Effector memory CD4-positive, alpha-beta T cell (primary cell): ENCODE measurements at regions not wholly inside any gene's neighbourhood (a gene's known extent, or its start where the extent isn't known, plus 50 kb on each side); places are given as distances from the start of the nearest gene placed in this dataset.
"Not testable (repeated sequence)": the region's sequence is repeated elsewhere in the genome, so short reads cannot be mapped to it uniquely, and the experiment has no call there.

Source experiments
- DNase-seq, 3 donors: peaks; one replicate each; pipeline ENCODE4 v3.0.0-alpha.2; 2020
- H3K27ac ChIP-seq: 2 replicates; pipeline ENCODE4 v1.7.0; 2013; ENCODE audit warnings: mild to moderate bottlenecking, low read length, moderate library complexity; ENCODE audit not compliant: insufficient read depth, poor library complexity, severe bottlenecking
- H3K27me3 ChIP-seq: replicated peaks from 2 replicates; pipeline ENCODE4 v1.7.0; 2013; ENCODE audit warnings: mild to moderate bottlenecking, low read length; ENCODE audit not compliant: insufficient read depth, control insufficient read depth, poor library complexity, severe bottlenecking
- H3K36me3 ChIP-seq: 2 replicates; pipeline ENCODE4 v1.7.0; 2013; ENCODE audit warnings: mild to moderate bottlenecking, low read length, moderate library complexity; ENCODE audit not compliant: control insufficient read depth, insufficient read depth
- H3K4me1 ChIP-seq: 2 replicates; pipeline ENCODE4 v1.7.0; 2013; ENCODE audit warnings: low read length, mild to moderate bottlenecking; ENCODE audit not compliant: control insufficient read depth, insufficient read depth, poor library complexity, severe bottlenecking
- H3K4me3 ChIP-seq: 2 replicates; pipeline ENCODE4 v1.7.0; 2013; ENCODE audit warnings: low read length, low read depth, mild to moderate bottlenecking; ENCODE audit not compliant: insufficient read depth, poor library complexity, severe bottlenecking
- H3K9me3 ChIP-seq: 2 replicates; pipeline ENCODE4 v1.7.0; 2013; ENCODE audit warnings: mild to moderate bottlenecking, low read length, moderate library complexity; ENCODE audit not compliant: control insufficient read depth

- H3K4me1 ChIP-seq = no peaks in the 10 kb centered on the region
- no peaks in the 10 kb centered on the region for H3K9me3 ChIP-seq
- no peak for DNase-seq
- H3K4me3 ChIP-seq = no peak overlapping the region
- H3K27me3 ChIP-seq = no peaks in the 10 kb centered on the region
- H3K27ac ChIP-seq = no peak overlapping the region
- H3K36me3 ChIP-seq = no peaks in the 10 kb centered on the region
Measured at GRCh38 chr14:55915456-55915855, 202.8 kb upstream of the PELI2 start.

- H3K27me3 ChIP-seq, DNase-seq: not testable (repeated sequence)
Measured at GRCh38 chr14:55919800-55920199, 198.4 kb upstream of the PELI2 start.

GRCh38 chr14:55921511-55921910, 196.7 kb upstream of the PELI2 start:
- H3K4me3 ChIP-seq = no peak overlapping the region
- no peaks in the 10 kb centered on the region for H3K9me3 ChIP-seq
- no peaks in the 10 kb centered on the region for H3K4me1 ChIP-seq
- no peaks in the 10 kb centered on the region for H3K36me3 ChIP-seq
- H3K27ac ChIP-seq = no peak overlapping the region
- no peaks in the 10 kb centered on the region for H3K27me3 ChIP-seq
- DNase-seq = no peak

More at GRCh38 chr14:55919800-55920199, 198.4 kb upstream of the PELI2 start:
- H3K36me3 ChIP-seq, H3K27ac ChIP-seq, H3K9me3 ChIP-seq, H3K4me1 ChIP-seq, H3K4me3 ChIP-seq: not testable (repeated sequence)

- no peak for DNase-seq
- H3K9me3 ChIP-seq = no peaks in the 10 kb centered on the region
- H3K27me3 ChIP-seq = no peaks in the 10 kb centered on the region
- no peaks in the 10 kb centered on the region for H3K36me3 ChIP-seq
- no peak overlapping the region for H3K4me3 ChIP-seq
- H3K4me1 ChIP-seq = no peaks in the 10 kb centered on the region
- no peak overlapping the region for H3K27ac ChIP-seq
Measured at GRCh38 chr14:55926007-55926406, 192.2 kb upstream of the PELI2 start.

DNA sequence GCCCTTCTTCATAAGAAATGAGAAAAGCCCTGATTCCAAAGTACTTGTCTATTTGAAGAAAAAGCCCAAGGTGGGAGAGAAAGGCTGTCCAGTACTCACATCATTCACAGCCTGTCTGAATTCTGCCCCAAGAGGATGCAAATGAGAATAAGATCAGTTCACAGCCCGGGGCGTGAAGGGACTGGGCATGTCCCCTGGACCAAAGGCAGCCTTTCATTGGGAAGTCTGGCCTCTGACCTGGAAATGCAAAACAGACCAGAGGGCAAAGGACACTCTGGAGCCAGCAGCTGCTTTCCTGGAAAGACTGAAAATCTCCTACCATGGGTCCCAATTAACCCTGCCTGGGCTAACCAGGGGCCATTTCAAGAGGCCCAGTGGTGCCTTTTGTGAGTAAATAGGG, 191.2 kb upstream of the PELI2 start:
- no peak for DNase-seq
- Histone ChIP-seq H3K4me1 (no peaks in the 10 kb centered on the region), H3K9me3 (no peaks in the 10 kb centered on the region), H3K27ac (no peak overlapping the region), H3K4me3 (no peak overlapping the region), H3K27me3 (no peaks in the 10 kb centered on the region), H3K36me3 (no peaks in the 10 kb centered on the region)

DNA sequence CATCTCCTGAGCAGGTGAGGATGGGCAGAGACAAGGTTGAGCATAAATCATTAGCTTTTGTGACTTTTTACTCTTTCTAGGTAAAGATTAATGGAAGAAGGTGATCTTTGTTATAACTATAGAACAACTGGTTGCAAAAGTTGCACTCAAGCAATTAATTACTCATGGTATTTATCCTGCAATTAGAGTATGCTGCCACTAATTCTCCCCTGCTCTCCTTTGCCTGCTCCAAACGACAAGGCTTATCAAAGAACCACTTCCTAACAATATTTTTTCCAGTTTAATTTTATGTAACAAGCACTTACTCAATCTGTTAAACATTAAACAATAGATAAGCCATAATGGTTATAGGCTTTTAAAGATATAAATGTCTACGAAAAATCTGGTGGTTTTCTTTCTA, 189.9 kb upstream of the PELI2 start:
- no peak overlapping the region for H3K4me3 ChIP-seq
- no peak for DNase-seq
- no peaks in the 10 kb centered on the region for H3K4me1 ChIP-seq
- H3K27me3 ChIP-seq = no peaks in the 10 kb centered on the region
- H3K36me3 ChIP-seq = no peaks in the 10 kb centered on the region
- no peak overlapping the region for H3K27ac ChIP-seq
- H3K9me3 ChIP-seq = no peaks in the 10 kb centered on the region

- Histone ChIP-seq H3K9me3 (no peaks in the 10 kb centered on the region), H3K27ac (no peak overlapping the region), H3K36me3 (no peaks in the 10 kb centered on the region), H3K27me3 (no peaks in the 10 kb centered on the region), H3K4me1 (no peaks in the 10 kb centered on the region), H3K4me3 (no peak overlapping the region)
- no peak for DNase-seq
Measured at GRCh38 chr14:55929136-55929535, 189.1 kb upstream of the PELI2 start.

DNA sequence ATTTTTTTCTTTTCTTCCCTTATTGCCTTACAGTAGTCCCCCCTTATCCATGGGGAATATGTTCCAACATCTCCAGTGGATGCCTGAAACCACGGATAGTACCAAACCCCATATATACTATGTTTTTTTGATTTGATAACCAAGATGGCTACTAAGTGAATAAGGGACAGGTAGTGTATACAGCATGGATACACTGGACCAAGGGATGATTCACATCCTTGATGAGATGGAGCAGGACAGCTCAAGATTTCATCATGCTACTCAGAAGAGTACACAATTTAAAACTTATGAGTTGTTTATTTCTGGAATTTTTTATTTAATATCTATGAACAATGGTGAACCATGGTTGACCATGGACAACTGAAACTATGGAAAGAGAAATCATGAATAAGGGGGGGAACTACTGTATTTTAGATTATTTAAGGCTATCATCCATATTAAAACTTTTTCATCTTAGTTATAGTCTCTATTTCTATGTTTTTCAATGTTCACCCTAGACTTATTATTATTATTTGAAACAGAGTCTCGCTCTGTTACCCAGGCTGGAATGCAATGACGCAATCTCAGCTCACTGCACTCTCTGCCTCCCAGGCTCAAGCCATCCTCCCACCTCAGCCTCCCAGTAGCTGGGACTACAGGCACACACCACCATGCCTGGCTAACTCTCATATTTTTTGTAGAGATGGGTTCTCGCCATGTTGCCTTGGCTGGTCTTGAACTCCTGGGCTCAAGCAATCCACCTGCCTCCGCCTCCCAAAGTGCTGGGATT, 188.0 kb upstream of the PELI2 start:
- H3K27me3 ChIP-seq = no peaks in the 10 kb centered on the region
- H3K27ac ChIP-seq = no peak overlapping the region
- no peak for DNase-seq
- no peaks in the 10 kb centered on the region for H3K36me3 ChIP-seq
- no peaks in the 10 kb centered on the region for H3K9me3 ChIP-seq
- no peak overlapping the region for H3K4me3 ChIP-seq
- no peaks in the 10 kb centered on the region for H3K4me1 ChIP-seq

- Histone ChIP-seq H3K27me3 (no peaks in the 10 kb centered on the region), H3K36me3 (no peaks in the 10 kb centered on the region), H3K4me3 (no peak overlapping the region), H3K9me3 (no peaks in the 10 kb centered on the region), H3K27ac (no peak overlapping the region), H3K4me1 (no peaks in the 10 kb centered on the region)
- DNase-seq = no peak
Measured at GRCh38 chr14:55936691-55937090, 181.5 kb upstream of the PELI2 start.

GRCh38 chr14:55938249-55938791, 179.9 kb upstream of the PELI2 start:
- Histone ChIP-seq H3K36me3 (no peaks in the 10 kb centered on the region), H3K4me3 (no peak overlapping the region), H3K27me3 (no peaks in the 10 kb centered on the region), H3K4me1 (no peaks in the 10 kb centered on the region), H3K9me3 (no peaks in the 10 kb centered on the region), H3K27ac (no peak overlapping the region)
- no peak for DNase-seq
